Panc1 (cell line): ENCODE measurements at regions not wholly inside any gene's neighbourhood (a gene's known extent, or its start where the extent isn't known, plus 50 kb on each side); places are given as distances from the start of the nearest gene placed in this dataset.

ENCODE experiments used
- CTCF ChIP-seq: fragments of 450-650 bp; IDR thresholded peaks from 2 replicates; pipeline ENCODE4 v1.5.1; 2017; ENCODE audit warnings: mild to moderate bottlenecking
- TCF7L2 ChIP-seq: IDR thresholded peaks from 2 replicates; pipeline ENCODE4 v1.6.1; 2011; ENCODE audit warnings: mild to moderate bottlenecking, low read depth, low read length, inconsistent platforms

DNA sequence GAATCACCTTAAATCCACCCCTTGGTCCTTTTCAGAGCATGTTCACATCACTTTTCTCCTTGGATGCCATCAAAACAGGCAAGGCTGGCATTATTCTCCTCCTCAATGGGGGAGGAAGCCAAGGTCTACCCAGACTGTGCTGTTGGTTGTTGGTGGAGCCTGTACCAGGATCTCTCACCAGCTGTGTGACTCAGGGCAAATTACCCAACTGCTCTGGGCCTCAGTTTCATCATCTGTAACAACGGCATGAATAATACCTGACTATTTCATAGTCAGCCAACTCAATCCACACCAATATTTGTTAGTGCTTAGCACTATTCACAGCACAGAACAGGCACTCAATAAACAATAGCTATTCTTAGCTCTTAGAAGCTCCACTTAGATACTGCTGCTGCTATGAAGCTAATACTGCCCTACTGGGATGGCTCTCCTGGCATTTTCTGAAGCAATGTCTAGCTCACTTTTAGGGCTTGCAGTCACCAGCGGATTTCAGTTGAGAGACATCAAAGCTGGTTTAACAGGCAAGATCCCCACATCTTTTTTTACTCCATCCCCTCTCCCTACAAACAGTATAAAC, 116.9 kb downstream of the CCNA1 start:
- TF ChIP-seq CTCF (no peak), TCF7L2 (no peak)
